Mesothelial cell of epicardium (in vitro differentiated cells): ENCODE measurements at regions not wholly inside any gene's neighbourhood (a gene's known extent, or its start where the extent isn't known, plus 50 kb on each side); places are given as distances from the start of the nearest gene placed in this dataset.

Experiments used
- DNase-seq, 2 experiments: peaks; one replicate each; pipeline ENCODE4 v3.0.0; 2021; ENCODE audit warnings: low spot score in 2 of 2; ENCODE audit not compliant: unreplicated experiment in 2 of 2
- H3K27ac Mint-ChIP-seq: 2 replicates; pipeline ENCODE4 v1.8.0; 2021; ENCODE audit warnings: mixed read lengths
- H3K27me3 Mint-ChIP-seq: 2 replicates; pipeline ENCODE4 v1.8.0; 2021; ENCODE audit warnings: low read depth, mixed read lengths
- H3K36me3 Mint-ChIP-seq: 2 replicates; pipeline ENCODE4 v1.8.0; 2021; ENCODE audit warnings: mixed read lengths
- H3K4me1 Mint-ChIP-seq: 2 replicates; pipeline ENCODE4 v1.8.0; 2021; ENCODE audit warnings: mixed read lengths
- H3K4me3 Mint-ChIP-seq: 2 replicates; pipeline ENCODE4 v1.8.0; 2021; ENCODE audit warnings: mild to moderate bottlenecking, moderate library complexity, mixed read lengths
- H3K9me3 Mint-ChIP-seq: 2 replicates; pipeline ENCODE4 v1.8.0; 2021; ENCODE audit warnings: mixed read lengths
- TF ChIP-seq, protein P1 (sequence below): fragments of 200-600 bp; sonication (generic); IDR thresholded peaks from one replicate; pipeline ENCODE4 v1.5.0; 2021; ENCODE audit warnings: antibody characterized with exemption; ENCODE audit not compliant: unreplicated experiment

DNA sequence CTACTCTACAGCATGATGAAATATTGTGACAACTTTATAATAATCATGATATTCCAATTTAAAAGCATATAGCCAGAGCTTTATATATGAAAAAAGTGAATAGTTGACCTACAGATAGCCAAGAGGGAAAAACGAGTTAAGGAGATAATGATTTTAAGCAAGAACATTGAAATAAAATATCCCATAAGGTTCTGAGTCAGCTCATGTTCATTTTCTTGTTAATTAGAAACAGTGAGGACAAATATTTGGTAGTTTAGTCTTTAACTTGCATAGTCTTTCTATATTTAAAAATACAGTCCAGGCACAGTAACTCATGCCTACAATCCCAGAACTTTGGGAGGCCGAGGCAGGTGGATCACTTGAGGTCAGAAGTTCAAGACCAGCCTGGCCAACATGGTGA is 55.8 kb upstream of the CDH6 start:
- TF ChIP-seq, protein P1, sequence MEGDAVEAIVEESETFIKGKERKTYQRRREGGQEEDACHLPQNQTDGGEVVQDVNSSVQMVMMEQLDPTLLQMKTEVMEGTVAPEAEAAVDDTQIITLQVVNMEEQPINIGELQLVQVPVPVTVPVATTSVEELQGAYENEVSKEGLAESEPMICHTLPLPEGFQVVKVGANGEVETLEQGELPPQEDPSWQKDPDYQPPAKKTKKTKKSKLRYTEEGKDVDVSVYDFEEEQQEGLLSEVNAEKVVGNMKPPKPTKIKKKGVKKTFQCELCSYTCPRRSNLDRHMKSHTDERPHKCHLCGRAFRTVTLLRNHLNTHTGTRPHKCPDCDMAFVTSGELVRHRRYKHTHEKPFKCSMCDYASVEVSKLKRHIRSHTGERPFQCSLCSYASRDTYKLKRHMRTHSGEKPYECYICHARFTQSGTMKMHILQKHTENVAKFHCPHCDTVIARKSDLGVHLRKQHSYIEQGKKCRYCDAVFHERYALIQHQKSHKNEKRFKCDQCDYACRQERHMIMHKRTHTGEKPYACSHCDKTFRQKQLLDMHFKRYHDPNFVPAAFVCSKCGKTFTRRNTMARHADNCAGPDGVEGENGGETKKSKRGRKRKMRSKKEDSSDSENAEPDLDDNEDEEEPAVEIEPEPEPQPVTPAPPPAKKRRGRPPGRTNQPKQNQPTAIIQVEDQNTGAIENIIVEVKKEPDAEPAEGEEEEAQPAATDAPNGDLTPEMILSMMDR, result no peak

DNA sequence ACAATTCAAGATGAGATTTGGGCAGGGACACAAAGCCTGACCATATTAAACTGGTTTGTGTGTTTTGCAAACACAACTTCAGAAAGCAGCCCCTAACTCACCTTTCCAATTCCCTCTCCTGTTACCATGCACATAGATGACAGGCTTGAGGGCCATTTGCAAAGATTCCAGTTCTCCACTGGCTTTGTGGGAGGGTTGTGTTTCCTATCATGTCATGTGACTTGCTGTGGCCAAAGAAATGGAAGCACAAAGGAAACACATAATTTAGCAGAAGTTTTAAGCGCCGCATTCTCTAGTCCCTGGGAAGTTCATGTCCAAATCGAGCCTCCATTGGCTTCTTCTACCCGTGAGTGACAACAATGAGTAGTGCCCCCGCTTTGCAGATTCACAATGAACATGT is 57.9 kb upstream of the CDH6 start:
- no peaks in the 10 kb centered on the region for H3K27me3 Mint-ChIP-seq
- no peaks in the 10 kb centered on the region for H3K9me3 Mint-ChIP-seq
- H3K27ac Mint-ChIP-seq, result no peak overlapping the region
- TF ChIP-seq, protein P1, result no peak
- DNase-seq, result no peak
- H3K4me1 Mint-ChIP-seq, result peaks cover 2% of the 10 kb centered on the region
- H3K36me3 Mint-ChIP-seq, result no peaks in the 10 kb centered on the region
- no peak overlapping the region for H3K4me3 Mint-ChIP-seq

More for the DNA sequence above, 55.8 kb upstream of the CDH6 start:
- H3K9me3 Mint-ChIP-seq, result no peaks in the 10 kb centered on the region
- H3K27me3 Mint-ChIP-seq, result no peaks in the 10 kb centered on the region
- no peak overlapping the region for H3K4me3 Mint-ChIP-seq
- no peak overlapping the region for H3K27ac Mint-ChIP-seq
- no peaks in the 10 kb centered on the region for H3K36me3 Mint-ChIP-seq
- no peaks in the 10 kb centered on the region for H3K4me1 Mint-ChIP-seq
- no peak for DNase-seq

DNA sequence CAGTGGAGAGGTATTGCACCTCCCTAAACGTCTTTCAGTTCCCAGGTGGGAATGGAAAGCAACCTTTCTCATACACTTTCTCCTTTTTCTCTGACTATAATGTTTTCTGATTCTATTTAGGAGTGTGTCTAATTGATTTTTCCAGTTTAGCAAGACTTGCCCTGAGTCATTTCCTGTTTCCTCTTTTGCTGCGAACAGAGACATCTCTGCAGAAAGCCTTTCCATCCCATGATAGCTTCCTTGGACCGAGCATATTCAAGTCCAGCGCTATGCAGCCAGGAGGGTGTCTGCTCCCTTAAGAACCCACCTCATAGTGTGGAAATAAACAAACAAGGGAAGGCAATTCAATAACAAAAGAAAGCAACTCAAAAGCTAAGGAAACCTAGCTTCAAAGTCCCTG is 60.0 kb upstream of the CDH6 start:
- H3K4me3 Mint-ChIP-seq, result no peak overlapping the region
- no peaks in the 10 kb centered on the region for H3K36me3 Mint-ChIP-seq
- DNase-seq, result no peak
- no peak overlapping the region for H3K27ac Mint-ChIP-seq
- H3K27me3 Mint-ChIP-seq, result no peaks in the 10 kb centered on the region
- peaks cover 2% of the 10 kb centered on the region for H3K4me1 Mint-ChIP-seq
- TF ChIP-seq, protein P1, result no peak
- H3K9me3 Mint-ChIP-seq, result no peaks in the 10 kb centered on the region

DNA sequence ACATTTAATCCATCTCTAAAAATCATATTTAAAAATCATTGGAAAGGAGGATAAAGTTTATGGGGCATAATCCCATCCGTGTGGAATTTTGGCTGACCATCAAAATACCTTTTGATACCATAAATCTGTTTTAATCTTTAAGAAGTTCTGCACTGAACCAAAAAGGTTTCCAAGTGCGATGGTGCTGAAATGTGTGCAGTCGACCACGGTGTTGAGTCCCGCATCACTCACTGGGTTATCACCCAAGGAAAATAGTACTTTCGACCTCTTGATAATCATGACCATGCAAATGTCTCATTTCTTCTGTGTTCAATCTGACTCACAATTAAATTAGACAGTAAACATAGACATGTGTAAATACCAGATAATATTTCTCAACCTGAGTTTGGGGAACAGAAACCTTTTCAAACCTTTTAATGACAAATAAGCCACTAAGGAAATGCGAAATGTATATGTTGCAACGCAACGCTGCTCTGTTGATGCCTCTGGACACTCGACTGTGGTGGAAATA is 62.0 kb upstream of the CDH6 start:
- peaks cover 2% of the 10 kb centered on the region for H3K4me1 Mint-ChIP-seq
- H3K9me3 Mint-ChIP-seq, result peaks cover 7% of the 10 kb centered on the region
- no peaks in the 10 kb centered on the region for H3K27me3 Mint-ChIP-seq
- TF ChIP-seq, protein P1, result no peak
- no peak overlapping the region for H3K4me3 Mint-ChIP-seq
- no peak for DNase-seq
- no peaks in the 10 kb centered on the region for H3K36me3 Mint-ChIP-seq
- H3K27ac Mint-ChIP-seq, result no peak overlapping the region

DNA sequence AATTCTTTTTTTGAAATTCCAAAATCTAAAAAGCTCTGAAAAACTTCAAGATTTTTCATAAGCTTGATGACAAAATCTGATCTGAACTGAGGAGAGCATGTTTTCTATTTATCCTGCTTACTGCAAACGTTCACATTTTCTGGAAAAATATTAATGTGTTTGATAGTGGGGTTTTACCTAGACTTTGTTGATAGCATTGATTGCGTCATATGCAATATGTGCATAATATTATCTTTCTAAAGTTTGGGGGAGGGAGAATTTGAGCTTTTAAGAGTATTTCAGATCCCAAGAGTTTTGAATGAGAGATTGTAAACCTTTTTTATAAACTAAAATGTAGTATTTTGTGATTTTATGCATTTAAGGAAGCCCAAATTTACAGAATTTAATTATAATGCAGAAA is 62.8 kb upstream of the CDH6 start:
- peaks cover 10% of the 10 kb centered on the region for H3K9me3 Mint-ChIP-seq
- H3K4me1 Mint-ChIP-seq, result peaks cover 2% of the 10 kb centered on the region
- H3K36me3 Mint-ChIP-seq, result no peaks in the 10 kb centered on the region
- H3K4me3 Mint-ChIP-seq, result no peak overlapping the region
- DNase-seq, result no peak
- no peak overlapping the region for H3K27ac Mint-ChIP-seq
- TF ChIP-seq, protein P1, result no peak
- no peaks in the 10 kb centered on the region for H3K27me3 Mint-ChIP-seq
